Skeletal muscle cell (primary cell): ENCODE measurements at regions not wholly inside any gene's neighbourhood (a gene's known extent, or its start where the extent isn't known, plus 50 kb on each side); places are given as distances from the start of the nearest gene placed in this dataset.
"Not testable (repeated sequence)": the region's sequence is repeated elsewhere in the genome, so short reads cannot be mapped to it uniquely, and the experiment has no call there.

Source experiments
- DNase-seq: peaks from one replicate; pipeline ENCODE4 v3.0.0-alpha.2; 2010; ENCODE audit warnings: low read depth
- H3K4me3 ChIP-seq: 2 replicates; pipeline ENCODE4 v1.5.1; 2011; ENCODE audit warnings: low read depth, mild to moderate bottlenecking, control low read depth, low read length, moderate library complexity

DNA sequence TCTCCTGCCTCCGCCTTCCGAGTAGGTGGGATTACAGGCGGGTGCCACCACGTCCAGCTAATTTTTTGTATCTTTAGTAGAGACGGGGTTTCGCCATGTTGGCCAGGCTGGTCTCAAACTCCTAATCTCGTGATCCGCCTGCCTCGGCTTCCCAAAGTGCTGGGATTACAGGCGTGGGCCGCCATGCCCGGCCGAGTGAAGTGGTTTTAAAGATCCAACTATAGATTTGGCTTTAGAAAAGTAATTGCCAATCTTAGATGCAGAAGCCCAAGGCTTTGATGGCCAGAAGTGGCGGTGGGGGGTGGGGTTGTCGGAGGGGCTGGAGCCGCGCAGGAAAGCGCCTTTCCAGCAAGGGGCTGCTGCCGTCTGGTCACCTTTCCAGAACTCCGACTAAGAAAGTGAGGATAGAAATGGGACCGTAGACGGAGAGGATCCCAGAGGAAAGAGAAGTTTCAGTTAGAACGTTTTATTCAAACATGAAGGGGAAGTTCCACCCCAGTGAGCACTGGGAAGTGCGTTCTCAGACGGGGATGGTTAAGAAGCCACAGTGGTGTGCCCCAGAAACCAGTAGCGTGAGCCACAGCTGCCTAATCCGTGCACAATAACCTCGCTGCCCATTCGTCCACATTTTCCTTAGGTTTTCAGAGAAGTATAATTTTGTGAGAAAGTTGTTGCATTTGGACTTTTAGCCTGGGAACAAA, 69.7 kb downstream of the DLL1 start:
- no peak for DNase-seq
- no peak overlapping the region for H3K4me3 ChIP-seq

DNA sequence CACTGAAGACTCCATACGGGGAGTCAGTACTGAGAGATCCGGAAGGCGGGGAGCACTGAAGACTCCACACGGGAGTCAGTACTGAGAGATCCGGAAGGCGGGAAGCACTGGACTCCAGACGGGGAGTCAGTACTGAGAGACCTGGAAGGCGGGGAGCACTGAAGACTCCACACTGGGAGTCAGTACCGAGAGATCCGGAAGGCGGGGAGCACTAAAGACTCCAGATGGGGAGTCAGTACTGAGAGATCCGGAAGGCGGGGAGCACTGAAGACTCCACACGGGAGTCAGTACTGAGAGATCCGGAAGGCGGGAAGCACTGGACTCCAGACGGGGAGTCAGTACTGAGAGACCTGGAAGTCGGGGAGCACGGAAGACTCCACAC, 77.2 kb downstream of the DLL1 start:
- DNase-seq, H3K4me3 ChIP-seq: not testable (repeated sequence)

GRCh38 chr6:170212956-170213636, 77.8 kb downstream of the DLL1 start:
- DNase-seq, result no peak
- no peak overlapping the region for H3K4me3 ChIP-seq

DNA sequence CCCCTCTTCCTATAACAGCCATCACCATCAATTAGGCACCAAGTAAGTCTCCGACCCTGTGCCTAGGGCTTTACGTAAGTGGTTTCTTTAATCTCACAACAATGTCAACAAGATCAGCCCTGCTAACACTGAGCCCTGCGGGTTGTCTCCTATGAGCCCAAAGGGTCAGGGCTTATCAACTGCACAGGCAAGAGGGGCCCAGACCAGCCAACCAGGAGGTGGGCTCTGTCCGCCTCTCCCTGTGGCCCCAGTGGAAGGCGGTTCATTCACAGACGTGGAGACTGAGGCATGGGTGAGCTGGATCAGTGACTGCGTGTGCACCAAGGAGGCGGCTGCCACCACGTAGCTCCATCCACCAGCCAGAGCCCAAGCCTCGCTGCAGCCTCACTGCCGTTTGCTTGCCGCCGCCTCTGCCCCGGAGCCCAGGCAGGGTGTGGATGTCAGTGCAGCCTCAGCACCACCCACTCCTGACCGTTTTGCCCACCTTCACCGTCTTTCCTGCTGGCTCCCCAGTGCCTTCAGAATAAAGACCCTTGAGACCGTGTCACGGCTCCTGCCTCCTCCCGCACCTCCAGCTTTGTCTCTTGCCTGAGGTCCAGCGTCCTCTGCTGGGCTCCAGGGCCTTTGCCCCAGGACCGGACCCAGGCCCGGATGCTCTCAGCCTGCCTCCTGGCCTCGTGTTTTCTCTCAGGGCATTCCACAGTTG, 78.7 kb downstream of the DLL1 start:
- H3K4me3 ChIP-seq, result no peak overlapping the region
- no peak for DNase-seq

DNA sequence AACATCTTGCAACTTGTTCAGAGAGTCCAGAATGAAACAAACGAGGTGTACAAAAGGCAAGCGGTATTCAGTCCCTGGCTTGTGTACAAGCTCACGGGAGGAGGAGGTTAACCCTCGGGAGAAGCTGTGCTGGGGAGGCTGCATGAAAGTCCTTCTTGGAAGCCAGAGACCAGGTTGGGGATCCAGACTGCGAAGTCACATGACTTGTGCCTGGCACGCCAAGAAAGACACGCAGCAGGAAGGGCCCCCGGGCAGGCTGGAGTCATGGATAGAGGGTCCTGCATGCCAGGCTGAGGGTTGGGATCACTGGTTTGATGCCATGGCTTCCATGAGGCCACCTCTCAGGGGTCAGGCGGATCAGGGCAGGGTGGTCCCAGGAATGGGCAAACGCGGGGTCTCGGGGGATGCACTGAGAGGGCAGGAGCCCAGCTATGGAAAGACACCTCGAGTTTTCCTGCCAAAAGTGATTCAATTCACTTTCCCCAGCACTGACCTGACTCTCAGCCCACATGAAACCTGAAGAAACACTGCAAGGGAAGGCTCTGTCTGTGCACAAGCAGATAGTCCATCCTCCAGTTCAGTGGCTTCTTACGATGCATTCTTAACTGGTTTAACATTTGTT, 79.4 kb downstream of the DLL1 start:
- H3K4me3 ChIP-seq, result no peak overlapping the region
- no peak for DNase-seq

DNA sequence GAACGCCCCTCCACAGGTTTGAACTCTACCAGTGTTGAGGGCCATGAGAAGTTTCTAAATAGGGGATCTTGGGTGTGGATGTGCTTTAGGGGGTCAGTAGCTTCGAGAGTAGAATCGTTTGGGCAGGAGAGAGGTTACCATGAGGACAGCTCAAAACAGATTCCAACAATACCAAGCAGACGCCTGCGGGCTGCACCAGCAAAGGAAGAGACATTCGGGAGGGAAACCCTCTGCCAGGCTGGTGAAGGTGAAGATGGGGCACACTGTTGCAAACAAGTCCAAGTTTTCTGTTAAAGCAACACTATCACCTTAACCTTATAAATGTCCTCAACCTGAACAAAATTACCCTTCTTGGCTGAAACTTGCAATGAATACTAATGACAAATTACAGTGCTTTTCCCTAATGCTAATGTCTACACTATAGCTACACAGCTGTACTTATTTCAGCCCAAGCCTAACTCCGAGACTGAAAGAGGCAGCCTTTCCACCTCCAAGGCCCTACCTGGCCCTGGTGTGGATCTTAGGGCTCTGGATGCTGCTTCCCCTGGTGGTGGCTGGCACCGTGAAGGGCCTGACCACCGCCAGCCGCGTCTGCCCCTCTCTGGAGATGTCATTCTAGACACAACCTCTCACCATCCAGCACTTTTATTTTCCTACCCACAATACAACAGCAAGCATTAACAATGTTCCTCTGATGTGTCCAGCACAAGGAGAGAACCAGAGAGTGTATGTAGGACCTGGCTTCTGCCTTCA, 80.1 kb downstream of the DLL1 start:
- DNase-seq, result no peak

GRCh38 chr6:170210026-170210390, 80.9 kb downstream of the DLL1 start:
- H3K4me3 ChIP-seq, result no peak overlapping the region
- no peak for DNase-seq

More for the DNA sequence above, 80.1 kb downstream of the DLL1 start:
- no peak overlapping the region for H3K4me3 ChIP-seq

GRCh38 chr6:170209354-170210025, 81.4 kb downstream of the DLL1 start:
- DNase-seq, result no peak
- H3K4me3 ChIP-seq, result no peak overlapping the region

GRCh38 chr6:170208651-170209353, 82.1 kb downstream of the DLL1 start:
- DNase-seq, result no peak
- H3K4me3 ChIP-seq, result no peak overlapping the region

GRCh38 chr6:170208182-170208601, 82.7 kb downstream of the DLL1 start:
- no peak for DNase-seq
- no peak overlapping the region for H3K4me3 ChIP-seq

DNA sequence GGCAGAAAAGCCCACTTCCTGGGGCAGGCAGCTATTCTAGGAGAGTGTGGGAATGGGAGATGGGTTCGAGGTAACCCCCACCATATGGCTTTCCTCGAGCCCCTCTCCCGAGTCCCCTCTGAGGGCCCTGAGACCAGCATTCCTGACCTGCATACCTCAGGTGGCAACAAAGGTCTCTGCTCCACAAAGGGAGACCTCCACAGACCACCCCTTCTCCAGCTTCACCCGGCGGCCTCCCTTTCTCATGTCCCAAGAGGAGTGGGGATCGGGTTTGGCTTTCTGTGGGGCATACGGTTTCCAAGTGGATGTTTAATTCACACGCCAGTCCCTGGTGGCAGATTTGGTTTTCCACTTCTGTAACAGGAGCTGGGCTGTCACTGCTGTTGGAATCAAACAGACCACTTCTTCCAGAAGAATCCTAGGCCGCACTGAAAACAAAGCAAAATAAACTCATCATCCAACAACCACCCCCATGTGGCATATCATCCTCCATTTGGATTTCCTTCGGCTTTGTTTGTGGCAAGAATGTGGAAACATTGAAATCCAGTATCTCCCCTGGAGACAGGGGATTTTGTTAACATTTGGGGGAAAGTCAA, 83.2 kb downstream of the DLL1 start:
- no peak for DNase-seq
- H3K4me3 ChIP-seq, result no peak overlapping the region

DNA sequence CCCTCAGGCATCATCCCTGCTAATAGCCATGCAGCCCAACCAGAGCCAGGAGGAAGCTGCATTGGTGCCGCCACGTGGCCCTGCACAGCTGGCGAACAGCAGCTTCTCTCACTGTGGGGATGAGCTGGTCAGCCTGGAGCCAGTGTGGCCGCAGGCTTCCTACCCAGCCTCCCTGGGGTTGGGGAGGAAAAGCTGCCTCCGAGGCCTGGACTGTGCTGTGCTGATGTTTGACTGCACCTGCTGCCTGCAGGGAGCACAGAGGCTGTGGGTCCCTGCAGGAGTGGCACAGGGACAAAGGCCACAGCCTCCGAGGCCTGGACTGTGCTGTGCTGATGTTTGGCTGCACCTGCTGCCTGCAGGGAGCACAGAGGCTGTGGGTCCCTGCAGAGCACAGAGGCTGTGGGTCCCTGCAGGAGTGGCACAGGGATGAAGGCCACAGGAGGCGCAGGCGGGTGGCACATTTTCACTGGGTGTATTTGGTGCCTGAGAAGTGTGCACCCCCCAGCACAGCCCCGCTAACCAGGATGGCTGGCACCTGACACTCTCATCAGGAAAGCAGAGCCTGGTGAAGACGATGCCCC, 83.9 kb downstream of the DLL1 start:
- no peak for DNase-seq
- H3K4me3 ChIP-seq, result no peak overlapping the region

DNA sequence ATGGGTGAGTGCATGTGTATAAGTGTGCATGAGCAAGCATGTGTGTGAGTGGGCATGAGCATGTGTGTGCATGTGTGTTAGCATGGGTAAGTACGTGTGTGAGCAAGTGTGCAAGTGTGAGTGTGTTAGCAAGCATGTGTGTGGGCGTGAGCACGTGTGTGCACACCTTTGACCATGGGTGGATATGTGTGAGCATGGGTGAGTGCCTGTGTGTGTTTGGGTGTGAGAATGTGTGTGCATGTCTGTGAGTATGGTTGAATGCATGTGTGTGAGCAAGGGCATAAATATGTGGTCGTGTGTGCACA, 84.6 kb downstream of the DLL1 start:
- DNase-seq, result no peak
- no peak overlapping the region for H3K4me3 ChIP-seq

GRCh38 chr6:170205534-170206316, 85.2 kb downstream of the DLL1 start:
- no peak for DNase-seq
- H3K4me3 ChIP-seq, result no peak overlapping the region

DNA sequence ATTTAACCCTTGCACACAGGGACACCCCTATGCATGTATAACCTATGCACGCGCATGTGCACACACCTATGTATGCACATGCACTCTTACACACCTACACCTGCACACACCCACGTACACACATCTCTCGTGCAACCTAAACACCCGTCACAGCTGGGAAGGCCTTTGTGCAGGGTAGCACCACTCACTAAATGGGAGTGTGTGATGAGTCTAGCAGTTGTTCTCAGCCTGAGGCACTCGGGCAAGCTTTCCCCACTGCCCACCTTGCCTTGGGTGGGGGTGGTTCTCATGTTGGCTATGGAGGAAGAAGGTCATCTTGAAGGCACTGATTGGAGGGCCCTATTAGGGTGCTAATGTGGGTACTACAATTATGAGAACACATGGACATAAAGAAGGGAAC, 85.8 kb downstream of the DLL1 start:
- H3K4me3 ChIP-seq, result no peak overlapping the region
- DNase-seq, result no peak

DNA sequence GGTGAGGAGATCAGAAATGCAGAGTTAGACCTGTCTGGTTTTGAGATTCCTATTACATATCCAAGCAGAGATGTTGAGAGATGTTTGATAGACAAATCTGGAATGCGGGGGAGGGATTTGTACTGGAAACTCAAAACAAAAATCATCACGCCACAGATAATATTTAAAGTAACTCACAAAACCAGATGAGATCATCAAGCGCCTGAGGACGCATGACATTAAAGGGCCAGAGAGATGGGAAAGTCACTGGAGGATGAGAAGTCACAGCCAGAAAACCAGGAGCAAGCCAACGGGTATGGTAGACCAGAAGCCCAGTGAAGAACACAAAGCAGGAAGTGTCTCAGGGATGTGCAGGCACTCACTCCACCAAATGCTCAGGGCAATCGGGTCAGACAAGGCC, 87.7 kb downstream of the DLL1 start:
- DNase-seq, result no peak
- no peak overlapping the region for H3K4me3 ChIP-seq

DNA sequence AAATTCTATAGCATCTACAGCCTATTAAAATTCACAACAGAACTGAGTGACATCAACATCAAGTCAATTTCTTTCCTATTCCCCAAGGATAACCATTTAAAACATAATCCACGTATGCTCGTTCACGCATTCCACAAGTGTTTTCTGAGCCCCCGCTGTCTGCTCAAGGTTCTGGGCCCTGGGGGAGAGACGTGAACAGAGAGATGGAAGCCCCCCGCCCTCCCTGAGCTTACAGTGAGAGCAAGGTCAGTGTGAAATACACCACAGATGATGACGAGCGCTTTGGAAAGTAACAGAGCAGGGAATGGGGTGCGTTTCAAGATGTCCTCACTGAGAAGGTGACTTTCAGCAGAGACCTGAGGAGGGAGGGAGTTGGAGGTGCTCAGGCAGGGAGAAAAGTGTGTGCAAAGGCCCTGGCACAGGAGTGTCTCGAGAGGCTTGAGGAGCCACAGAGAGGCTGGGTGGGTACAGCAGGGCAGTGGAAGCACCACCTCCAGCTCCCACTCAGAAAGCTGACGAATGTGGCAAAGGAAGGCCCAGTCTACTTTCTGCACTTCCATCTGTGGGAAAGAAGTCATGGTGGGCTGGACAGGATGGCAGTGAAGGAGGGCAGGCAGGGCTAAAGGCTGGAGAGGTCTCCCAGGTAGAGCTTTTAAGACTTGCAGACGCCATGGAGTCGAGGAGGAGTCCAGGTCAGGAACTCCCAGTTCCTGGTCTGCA, 88.3 kb downstream of the DLL1 start:
- no peak for DNase-seq

More for the DNA sequence above, 88.3 kb downstream of the DLL1 start:
- H3K4me3 ChIP-seq, result no peak overlapping the region
